HepG2 (cell line): ENCODE measurements at regions not wholly inside any gene's neighbourhood (a gene's known extent, or its start where the extent isn't known, plus 50 kb on each side); places are given as distances from the start of the nearest gene placed in this dataset.

Source experiments
- BRF2 ChIP-seq: sonication (generic); formaldehyde crosslinking; IDR thresholded peaks from 2 replicates; pipeline ENCODE4 v1.8.1; 2022; ENCODE audit warnings: mild to moderate bottlenecking, missing genetic modification reagents
- CAMTA2 ChIP-seq: sonication (generic); formaldehyde crosslinking; IDR thresholded peaks from 2 replicates; pipeline ENCODE4 v1.4.0; 2020; ENCODE audit warnings: mild to moderate bottlenecking, missing genetic modification reagents, borderline replicate concordance
- CCAR2 ChIP-seq: fragments of 200-400 bp; formaldehyde crosslinking; optimal IDR thresholded peaks from 2 replicates; pipeline ENCODE3; 2018; ENCODE audit warnings: low read depth, mild to moderate bottlenecking, low read length, moderate library complexity
- DRAP1 ChIP-seq: IDR thresholded peaks from 2 replicates; pipeline ENCODE4 v1.6.1; 2016; ENCODE audit warnings: missing genetic modification reagents, missing compliant biosample characterization
- HES4 ChIP-seq: sonication (generic); formaldehyde crosslinking; IDR thresholded peaks from 2 replicates; pipeline ENCODE4 v1.9.0; 2021; ENCODE audit warnings: mild to moderate bottlenecking, missing genetic modification reagents, borderline replicate concordance
- HHEX ChIP-seq: IDR thresholded peaks from 2 replicates; pipeline ENCODE4 v1.6.1; 2016; ENCODE audit warnings: control low read depth
- IKZF1 ChIP-seq: fragments of 450-650 bp; IDR thresholded peaks from 2 replicates; pipeline ENCODE4 v1.7.1; 2016
- MNT ChIP-seq: fragments of 450-650 bp; IDR thresholded peaks from 2 replicates; pipeline ENCODE4 v1.6.1; 2016
- MTA1 ChIP-seq: sonication (generic); formaldehyde crosslinking; IDR thresholded peaks from 2 replicates; pipeline ENCODE4 v1.4.0; 2020; ENCODE audit warnings: missing genetic modification reagents, mild to moderate bottlenecking, borderline replicate concordance
- NBN ChIP-seq: fragments of 450-650 bp; conservative IDR thresholded peaks from 2 replicates; pipeline ENCODE4 v1.6.1; 2017
- ZBTB43 ChIP-seq: sonication (generic); formaldehyde crosslinking; conservative IDR thresholded peaks from 2 replicates; pipeline ENCODE4 v1.4.0; 2020; ENCODE audit warnings: missing genetic modification reagents
- ZBTB46 ChIP-seq: sonication (generic); formaldehyde crosslinking; IDR thresholded peaks from 2 replicates; pipeline ENCODE4 v1.4.0; 2020; ENCODE audit warnings: mild to moderate bottlenecking, missing genetic modification reagents, borderline replicate concordance
- ZNF282 ChIP-seq: fragments of 450-650 bp; IDR thresholded peaks from 2 replicates; pipeline ENCODE4 v1.6.1; 2018; ENCODE audit not compliant: partially characterized antibody
- ZNF33A ChIP-seq: sonication (generic); formaldehyde crosslinking; IDR thresholded peaks from 2 replicates; pipeline ENCODE4 v1.5.1; 2020; ENCODE audit warnings: missing genetic modification reagents, mild to moderate bottlenecking, moderate library complexity, borderline replicate concordance
- ZZZ3 ChIP-seq: sonication (generic); formaldehyde crosslinking; IDR thresholded peaks from 2 replicates; pipeline ENCODE4 v1.4.0; 2020; ENCODE audit warnings: missing genetic modification reagents, mild to moderate bottlenecking, borderline replicate concordance

- TF ChIP-seq HES4, result no peak
- no peak for TF ChIP-seq BRF2 (CRISPR knock-in tag)
- peak; percentile 97 for TF ChIP-seq MNT
- TF ChIP-seq ZNF33A (CRISPR knock-in tag), result no peak
- peak; percentile 63; the same call in 1 of the 2 replicates for TF ChIP-seq IKZF1
- no peak for TF ChIP-seq DRAP1 (CRISPR knock-in tag)
- peak; percentile 97 for TF ChIP-seq ZBTB43 (CRISPR knock-in tag)
- no peak for TF ChIP-seq ZBTB46
- no peak for TF ChIP-seq CAMTA2 (CRISPR knock-in tag)
- no peak for TF ChIP-seq HHEX
- no peak for TF ChIP-seq MTA1
- peak; percentile 81; the same call in 1 of the 2 replicates for TF ChIP-seq NBN
- no peak for TF ChIP-seq ZZZ3 (CRISPR knock-in tag)
- peak; percentile 69 for TF ChIP-seq ZNF282
- no peak for TF ChIP-seq CCAR2
Observed at GRCh38 chr15:66932634-66933024, 132.8 kb upstream of the SMAD3 start (continued).
